HepG2 (cell line): ENCODE measurements at regions not wholly inside any gene's neighbourhood (a gene's known extent, or its start where the extent isn't known, plus 50 kb on each side); places are given as distances from the start of the nearest gene placed in this dataset.

Experiments used
- ATAC-seq: fragments of 200-7000 bp; cut with Tn5 transposase; 3 replicates; pipeline ENCODE4 v1.9.1; 2020; ENCODE audit warnings: mild to moderate bottlenecking, moderate library complexity
- BruUV-seq: library from RNA; stranded (reverse); fragments of 400-500 nt; replicated peaks from 2 replicates; lab custom pipeline; 2021; lab: Mats Ljungman, UMichigan
- CTCF ChIA-PET: fragments of 300-600 bp; formaldehyde crosslinking; extraction: SDS; loops from one replicate; lab custom pipeline; 2021; ENCODE audit warnings: low total read pairs, inconsistent platforms, low intra/inter-chr PET ratio; lab: Yijun Ruan, JAX
- POLR2A ChIA-PET: fragments of 350-600 bp; sonication (Branson Sonifier 250); formaldehyde crosslinking; loops from one replicate; lab custom pipeline; 2020; ENCODE audit warnings: antibody characterized with exemption, inconsistent platforms; lab: Yijun Ruan, JAX
- DNase-seq: peaks from one replicate; pipeline ENCODE4 v3.0.0-alpha.2; 2015; ENCODE audit warnings: low spot score
- FAIRE-seq: peaks from 3 replicates; lab custom pipeline; 2011; peaks lifted over from hg19 to GRCh38; lab: Jason Lieb, UNC
- H2AFZ ChIP-seq: one replicate; pipeline ENCODE4 v1.6.1; 2011; ENCODE audit warnings: low read length, inconsistent platforms
- H3K27ac ChIP-seq: fragments of 300-600 bp; 3 replicates; pipeline ENCODE4 v1.8.0; 2011; ENCODE audit warnings: mixed run types, mild to moderate bottlenecking, mixed read lengths, low read length, inconsistent platforms; ENCODE audit not compliant: insufficient read depth; ENCODE audit errors: extremely low read length
- H3K27me3 ChIP-seq, 2 experiments: fragments of 200-600 bp in 1 of 2; 2 replicates in 1 of 2; 3 replicates in 1 of 2; pipeline versions ENCODE4 v1.6.0 to v1.8.0; 2011; ENCODE audit warnings: low read length in 2 of 2, mild to moderate bottlenecking in 2 of 2, moderate library complexity in 2 of 2, inconsistent platforms in 1 of 2; ENCODE audit not compliant: insufficient read depth in 2 of 2, control insufficient read depth in 1 of 2
- H3K36me3 ChIP-seq, 2 experiments: fragments of 200-600 bp in 1 of 2; replicated peaks in 1 of 2; 2 replicates in 1 of 2; 3 replicates in 1 of 2; pipeline versions ENCODE4 v1.5.1 to v1.8.0; 2011; ENCODE audit warnings: low read length in 2 of 2, inconsistent platforms in 1 of 2; ENCODE audit not compliant: insufficient read depth in 2 of 2, control insufficient read depth in 1 of 2
- H3K4me1 ChIP-seq: 2 replicates; pipeline ENCODE4 v1.5.1; 2012; ENCODE audit warnings: low read length, inconsistent platforms; ENCODE audit not compliant: insufficient read depth
- H3K4me2 ChIP-seq: 2 replicates; pipeline ENCODE4 v1.6.0; 2011; ENCODE audit warnings: low read depth, low read length, inconsistent platforms
- H3K4me3 ChIP-seq, 3 experiments: fragments of 200-600 bp in 1 of 3; sonication (generic), shearing (Covaris generic) in 1 of 3; replicated peaks in 1 of 3; 2 replicates each; pipeline ENCODE4 v1.5.1; 2011 to 2016; ENCODE audit warnings: low read length in 3 of 3, inconsistent platforms in 2 of 3, low read depth in 2 of 3, mild to moderate bottlenecking in 2 of 3, control low read depth in 1 of 3, mixed read lengths in 1 of 3; ENCODE audit not compliant: insufficient read depth in 1 of 3
- H3K79me2 ChIP-seq: one replicate; pipeline ENCODE4 v1.6.1; 2011; ENCODE audit warnings: low read length, inconsistent platforms; ENCODE audit not compliant: insufficient read depth
- H3K9ac ChIP-seq: 2 replicates; pipeline ENCODE4 v1.6.0; 2011; ENCODE audit warnings: mild to moderate bottlenecking, low read depth, low read length, inconsistent platforms; ENCODE audit not compliant: insufficient read depth
- H3K9me3 ChIP-seq: 2 replicates; pipeline ENCODE4 v1.5.1; 2012; ENCODE audit warnings: mild to moderate bottlenecking, low read length
- H4K20me1 ChIP-seq: 2 replicates; pipeline ENCODE4 v1.6.0; 2011; ENCODE audit warnings: inconsistent platforms, mild to moderate bottlenecking, low read length, moderate library complexity; ENCODE audit not compliant: insufficient read depth
- KLF9 ChIP-seq: IDR thresholded peaks from 2 replicates; pipeline ENCODE4 v1.6.1; 2016; ENCODE audit warnings: low read depth
- RBAK ChIP-seq: sonication (generic); formaldehyde crosslinking; IDR thresholded peaks from 2 replicates; pipeline ENCODE4 v1.5.1; 2020; ENCODE audit warnings: mild to moderate bottlenecking, missing genetic modification reagents
- ZBTB8A ChIP-seq: sonication (generic); formaldehyde crosslinking; IDR thresholded peaks from 2 replicates; pipeline ENCODE4 v1.4.0; 2020; ENCODE audit warnings: mild to moderate bottlenecking, low read depth, missing genetic modification reagents, borderline replicate concordance
- ZNF34 ChIP-seq: sonication (generic); formaldehyde crosslinking; IDR thresholded peaks from 2 replicates; pipeline ENCODE4 v1.4.0; 2020; ENCODE audit warnings: mild to moderate bottlenecking, missing genetic modification reagents, borderline replicate concordance
- ZNF557 ChIP-seq: sonication (generic); formaldehyde crosslinking; IDR thresholded peaks from 2 replicates; pipeline ENCODE4 v1.4.0; 2020; ENCODE audit warnings: missing genetic modification reagents
- WGBS: methylation state at CpG from one replicate; pipeline ENCODE4 v1.1.6; 2017; ENCODE audit warnings: low lambda C conversion rate; 5-methylcytosine and 5-hydroxymethylcytosine counted together
- in situ Hi-C: cut with HindIII; loops from 2 replicates; pipeline ENCODE4 v1.10.0; 2017; ENCODE audit warnings: low pct_unique_long_range_greater_than_20kb; ENCODE audit not compliant: extremely low pct_ligation_motif_present
- intact Hi-C: fragments of 100-400 bp; cut with micrococcal nuclease; formaldehyde crosslinking; loops from one replicate; pipeline ENCODE4 v1.10.0; 2022; ENCODE audit not compliant: unreplicated experiment
- TF ChIP-seq, protein P1 (sequence below): sonication (generic); formaldehyde crosslinking; IDR thresholded peaks from 2 replicates; pipeline ENCODE4 v1.4.0; 2020; ENCODE audit warnings: missing genetic modification reagents
- TF ChIP-seq, protein P2 (sequence below): sonication (generic); formaldehyde crosslinking; IDR thresholded peaks from 2 replicates; pipeline ENCODE4 v1.4.0; 2020; ENCODE audit warnings: mild to moderate bottlenecking, missing genetic modification reagents

DNA sequence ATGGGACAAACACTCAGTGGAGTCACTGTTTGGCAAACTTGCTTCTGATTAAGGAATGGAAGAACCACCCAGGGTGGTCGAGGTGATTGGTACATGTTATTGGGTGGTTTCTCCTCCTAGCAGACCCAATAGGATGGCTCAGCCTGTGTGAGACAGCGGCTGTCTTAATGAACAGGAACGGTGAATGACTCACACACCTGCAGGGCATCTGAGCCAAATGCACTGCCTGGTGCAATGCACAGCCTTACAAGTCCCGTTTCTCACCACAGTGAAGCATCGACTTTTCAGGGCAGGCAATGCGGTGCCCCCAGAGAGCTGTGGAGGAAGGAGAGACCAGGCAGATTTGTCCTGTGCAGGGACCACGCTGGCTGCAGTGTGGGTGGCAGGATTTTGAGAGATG lies 238.5 kb downstream of the FGF9 start (continued):
- TF ChIP-seq, protein P1, sequence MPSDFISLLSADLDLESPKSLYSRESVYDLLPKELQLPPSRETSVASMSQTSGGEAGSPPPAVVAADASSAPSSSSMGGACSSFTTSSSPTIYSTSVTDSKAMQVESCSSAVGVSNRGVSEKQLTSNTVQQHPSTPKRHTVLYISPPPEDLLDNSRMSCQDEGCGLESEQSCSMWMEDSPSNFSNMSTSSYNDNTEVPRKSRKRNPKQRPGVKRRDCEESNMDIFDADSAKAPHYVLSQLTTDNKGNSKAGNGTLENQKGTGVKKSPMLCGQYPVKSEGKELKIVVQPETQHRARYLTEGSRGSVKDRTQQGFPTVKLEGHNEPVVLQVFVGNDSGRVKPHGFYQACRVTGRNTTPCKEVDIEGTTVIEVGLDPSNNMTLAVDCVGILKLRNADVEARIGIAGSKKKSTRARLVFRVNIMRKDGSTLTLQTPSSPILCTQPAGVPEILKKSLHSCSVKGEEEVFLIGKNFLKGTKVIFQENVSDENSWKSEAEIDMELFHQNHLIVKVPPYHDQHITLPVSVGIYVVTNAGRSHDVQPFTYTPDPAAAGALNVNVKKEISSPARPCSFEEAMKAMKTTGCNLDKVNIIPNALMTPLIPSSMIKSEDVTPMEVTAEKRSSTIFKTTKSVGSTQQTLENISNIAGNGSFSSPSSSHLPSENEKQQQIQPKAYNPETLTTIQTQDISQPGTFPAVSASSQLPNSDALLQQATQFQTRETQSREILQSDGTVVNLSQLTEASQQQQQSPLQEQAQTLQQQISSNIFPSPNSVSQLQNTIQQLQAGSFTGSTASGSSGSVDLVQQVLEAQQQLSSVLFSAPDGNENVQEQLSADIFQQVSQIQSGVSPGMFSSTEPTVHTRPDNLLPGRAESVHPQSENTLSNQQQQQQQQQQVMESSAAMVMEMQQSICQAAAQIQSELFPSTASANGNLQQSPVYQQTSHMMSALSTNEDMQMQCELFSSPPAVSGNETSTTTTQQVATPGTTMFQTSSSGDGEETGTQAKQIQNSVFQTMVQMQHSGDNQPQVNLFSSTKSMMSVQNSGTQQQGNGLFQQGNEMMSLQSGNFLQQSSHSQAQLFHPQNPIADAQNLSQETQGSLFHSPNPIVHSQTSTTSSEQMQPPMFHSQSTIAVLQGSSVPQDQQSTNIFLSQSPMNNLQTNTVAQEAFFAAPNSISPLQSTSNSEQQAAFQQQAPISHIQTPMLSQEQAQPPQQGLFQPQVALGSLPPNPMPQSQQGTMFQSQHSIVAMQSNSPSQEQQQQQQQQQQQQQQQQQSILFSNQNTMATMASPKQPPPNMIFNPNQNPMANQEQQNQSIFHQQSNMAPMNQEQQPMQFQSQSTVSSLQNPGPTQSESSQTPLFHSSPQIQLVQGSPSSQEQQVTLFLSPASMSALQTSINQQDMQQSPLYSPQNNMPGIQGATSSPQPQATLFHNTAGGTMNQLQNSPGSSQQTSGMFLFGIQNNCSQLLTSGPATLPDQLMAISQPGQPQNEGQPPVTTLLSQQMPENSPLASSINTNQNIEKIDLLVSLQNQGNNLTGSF (CRISPR knock-in tag): no peak
- TF ChIP-seq ZNF34 (CRISPR knock-in tag): no peak
- TF ChIP-seq KLF9 (CRISPR knock-in tag): no peak
- TF ChIP-seq, protein P2, sequence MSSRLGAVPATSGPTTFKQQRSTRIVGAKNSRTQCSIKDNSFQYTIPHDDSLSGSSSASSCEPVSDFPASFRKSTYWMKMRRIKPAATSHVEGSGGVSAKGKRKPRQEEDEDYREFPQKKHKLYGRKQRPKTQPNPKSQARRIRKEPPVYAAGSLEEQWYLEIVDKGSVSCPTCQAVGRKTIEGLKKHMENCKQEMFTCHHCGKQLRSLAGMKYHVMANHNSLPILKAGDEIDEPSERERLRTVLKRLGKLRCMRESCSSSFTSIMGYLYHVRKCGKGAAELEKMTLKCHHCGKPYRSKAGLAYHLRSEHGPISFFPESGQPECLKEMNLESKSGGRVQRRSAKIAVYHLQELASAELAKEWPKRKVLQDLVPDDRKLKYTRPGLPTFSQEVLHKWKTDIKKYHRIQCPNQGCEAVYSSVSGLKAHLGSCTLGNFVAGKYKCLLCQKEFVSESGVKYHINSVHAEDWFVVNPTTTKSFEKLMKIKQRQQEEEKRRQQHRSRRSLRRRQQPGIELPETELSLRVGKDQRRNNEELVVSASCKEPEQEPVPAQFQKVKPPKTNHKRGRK (CRISPR knock-in tag): no peak

DNA sequence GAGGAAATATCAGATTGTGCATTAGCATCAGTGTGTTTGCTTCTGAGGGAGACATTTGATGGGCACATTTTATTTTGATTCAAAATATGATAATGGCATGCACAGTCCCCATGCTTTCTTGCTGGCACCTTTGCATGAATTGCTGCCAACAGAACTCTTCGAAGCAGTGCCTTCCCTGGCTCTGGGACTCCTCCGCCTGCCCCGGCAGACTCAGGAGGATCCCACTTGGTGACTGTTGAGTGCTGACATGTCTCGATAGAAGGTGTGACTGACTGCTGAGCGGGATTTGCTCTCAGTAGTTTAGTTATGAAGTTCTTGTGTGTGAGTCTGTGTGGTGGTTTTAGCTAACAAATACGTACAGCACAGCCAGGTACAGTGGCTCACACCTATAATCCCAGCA lies 239.7 kb downstream of the FGF9 start:
- Histone ChIP-seq H3K4me1 (no peaks in the 10 kb centered on the region), H3K4me2 (no peak overlapping the region), H2AFZ (no peak overlapping the region), H3K36me3 (no peaks in the 10 kb centered on the region), H3K79me2 (no peaks in the 10 kb centered on the region), H3K27ac (no peak overlapping the region), H3K4me3 (no peak overlapping the region), H3K9me3 (no peaks in the 10 kb centered on the region), H4K20me1 (no peaks in the 10 kb centered on the region), H3K27me3 (peaks cover 1 to 3% of the 10 kb centered on the region in 2 experiments; a peak in 1 of 5 replicates), H3K9ac (no peak overlapping the region)
- intact Hi-C loops: no loop called here
- DNase-seq: no peak
- BruUV-seq: no TSS peak
- TF ChIP-seq ZBTB8A (CRISPR knock-in tag) (no peak), RBAK (no peak), ZNF557 (CRISPR knock-in tag) (no peak)
- ATAC-seq: no peak
- FAIRE-seq: no peak
- CTCF ChIA-PET: no interaction called here
- in situ Hi-C loops: no loop called here
- 79% methylated on average over 3 of the region's 6 CpGs for WGBS
- POLR2A ChIA-PET: no interaction called here
